Gastrocnemius medialis (tissue), 4 donors: ENCODE measurements at regions not wholly inside any gene's neighbourhood (a gene's known extent, or its start where the extent isn't known, plus 50 kb on each side); places are given as distances from the start of the nearest gene placed in this dataset.

Source experiments
- ATAC-seq, 2 donors: fragments of 150-250 bp; one replicate each; pipeline ENCODE4 v1.9.1; 2016
- DNase-seq, 2 donors: peaks; one replicate each; pipeline ENCODE4 v3.0.0-alpha.2; 2019
- H3K27ac ChIP-seq, 4 donors: fragments of 200-600 bp; sonication (generic); 1 replicate in 1 of 4; 2 replicates in 3 of 4; pipeline ENCODE4 v1.5.1; 2016 to 2018; ENCODE audit warnings: mild to moderate bottlenecking in 2 of 4, moderate library complexity in 1 of 4
- H3K27me3 ChIP-seq, 3 donors: fragments of 200-600 bp; sonication (generic) in 2 of 3; 1 replicate in 1 of 3; 2 replicates in 2 of 3; pipeline versions ENCODE4 v1.5.1 to v1.6.0; 2016 to 2019; ENCODE audit warnings: mild to moderate bottlenecking in 1 of 3, moderate library complexity in 1 of 3
- H3K36me3 ChIP-seq, 2 donors: fragments of 200-600 bp; sonication (generic) in 1 of 2; one replicate each; pipeline ENCODE4 v1.5.1; 2017 to 2018
- H3K4me1 ChIP-seq, 2 donors: fragments of 200-600 bp; sonication (generic) in 1 of 2; one replicate each; pipeline ENCODE4 v1.5.1; 2016 to 2017; ENCODE audit warnings: mild to moderate bottlenecking in 2 of 2
- H3K4me3 ChIP-seq, 4 donors: fragments of 200-600 bp; sonication (generic) in 3 of 4; 1 replicate in 1 of 4; 2 replicates in 3 of 4; pipeline ENCODE4 v1.5.1; 2016 to 2019; ENCODE audit warnings: mild to moderate bottlenecking in 2 of 4
- H3K9me3 ChIP-seq, 3 donors: fragments of 200-600 bp; sonication (generic) in 2 of 3; 1 replicate in 1 of 3; 2 replicates in 2 of 3; pipeline ENCODE4 v1.5.1; 2016 to 2019
- CTCF ChIP-seq, 5 experiments: fragments of 450-650 bp in 3 of 5; fragments of 200-600 bp in 2 of 5; sonication (generic) in 2 of 5; IDR thresholded peaks in 4 of 5; conservative IDR thresholded peaks in 1 of 5; 1 replicate in 4 of 5; 2 replicates in 1 of 5; pipeline ENCODE4 v1.5.1; 2016 to 2019; ENCODE audit warnings: antibody characterized with exemption in 5 of 5, mild to moderate bottlenecking in 3 of 5, moderate library complexity in 3 of 5
- POLR2A ChIP-seq, 2 donors: fragments of 450-650 bp; IDR thresholded peaks; one replicate each; pipeline ENCODE4 v1.6.1; 2017; ENCODE audit warnings: antibody characterized with exemption in 2 of 2, mild to moderate bottlenecking in 2 of 2, moderate library complexity in 2 of 2
- in situ Hi-C, 4 donors: fragments of 200-750 bp; cut with MboI; loops; one replicate each; pipeline versions ENCODE4 v1.15.0 to v1.8.0; 2017; ENCODE audit warnings: low sequenced_read_pairs in 4 of 4
- intact Hi-C: fragments of 100-400 bp; cut with DNase I; formaldehyde crosslinking; loops from one replicate; pipeline ENCODE4 v1.15.1; 2023; ENCODE audit warnings: low total_unique reads

DNA sequence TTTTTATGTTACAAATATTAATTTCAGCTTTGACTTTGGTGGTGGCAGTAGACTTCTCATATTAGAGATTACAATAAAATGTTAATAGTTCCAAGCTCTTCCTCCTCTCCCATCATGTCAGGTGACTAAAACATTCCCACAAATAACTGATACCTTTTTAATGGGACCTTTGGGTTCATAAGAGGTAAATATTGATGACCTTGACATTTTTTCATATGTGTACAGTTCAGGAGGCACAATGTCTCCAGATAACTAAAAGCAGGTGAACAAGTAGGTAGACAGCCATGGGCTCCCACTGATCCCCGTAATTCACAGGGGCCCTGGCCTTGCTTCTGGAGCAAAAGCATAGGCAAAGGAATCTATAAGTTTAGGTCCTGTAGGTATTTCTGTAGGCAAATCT lies 317.7 kb downstream of the SOX4 start:
- no peak overlapping the region for H3K4me3 ChIP-seq
- H3K36me3 ChIP-seq: no peaks in the 10 kb centered on the region
- intact Hi-C loops (no loop called here), in situ Hi-C loops (no loop called here)
- H3K9me3 ChIP-seq: no peaks in the 10 kb centered on the region
- no peaks in the 10 kb centered on the region for H3K27me3 ChIP-seq
- no peak for ATAC-seq
- no peaks in the 10 kb centered on the region for H3K4me1 ChIP-seq
- no peak for TF ChIP-seq CTCF (IDR thresholded peaks at IDR 0.05 in 4 of 5, conservative IDR thresholded peaks at IDR 0.05 in 1 of 5)
- no peak overlapping the region for H3K27ac ChIP-seq
- no peak for DNase-seq

DNA sequence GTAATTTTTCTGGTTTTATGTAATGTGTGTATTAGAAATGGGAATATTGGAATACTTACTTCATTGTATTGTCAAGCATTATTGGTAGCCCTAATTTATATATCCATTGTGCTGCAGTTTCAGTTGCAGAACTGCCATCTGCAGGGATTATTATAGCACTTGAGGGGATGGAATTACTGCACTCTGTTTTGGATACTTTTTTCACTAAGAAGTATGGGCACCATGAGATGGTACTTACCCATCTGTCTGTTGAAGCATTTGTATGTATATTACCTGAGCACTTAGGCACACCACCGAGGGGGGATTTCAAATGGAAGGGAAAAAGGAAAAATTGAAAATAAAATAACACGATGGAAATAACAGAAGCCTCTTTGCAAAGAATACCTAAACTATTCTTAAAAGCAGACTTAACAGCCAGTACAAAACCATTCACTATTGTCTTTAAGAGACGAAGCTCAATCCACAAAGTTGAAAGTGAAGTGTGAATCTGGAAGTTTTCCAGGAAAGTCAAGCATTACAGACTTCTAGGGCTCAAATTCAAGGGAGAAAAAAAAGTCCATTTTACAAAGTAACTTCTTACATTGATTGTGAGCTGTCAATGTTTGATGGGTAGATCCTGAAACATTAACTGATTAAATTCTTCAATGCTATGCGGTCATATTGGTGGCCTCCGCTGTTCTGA lies 318.7 kb downstream of the SOX4 start:
- H3K4me3 ChIP-seq: no peak overlapping the region
- H3K9me3 ChIP-seq: no peaks in the 10 kb centered on the region
- no peak for DNase-seq
- H3K36me3 ChIP-seq: no peaks in the 10 kb centered on the region
- H3K27me3 ChIP-seq: no peaks in the 10 kb centered on the region
- ATAC-seq: no peak
- TF ChIP-seq POLR2A (IDR thresholded peaks at IDR 0.05) (no peak), CTCF (IDR thresholded peaks at IDR 0.05 in 4 of 5, conservative IDR thresholded peaks at IDR 0.05 in 1 of 5) (no peak)
- intact Hi-C loops (no loop called here), in situ Hi-C loops (no loop called here)
- no peak overlapping the region for H3K27ac ChIP-seq
- no peaks in the 10 kb centered on the region for H3K4me1 ChIP-seq

DNA sequence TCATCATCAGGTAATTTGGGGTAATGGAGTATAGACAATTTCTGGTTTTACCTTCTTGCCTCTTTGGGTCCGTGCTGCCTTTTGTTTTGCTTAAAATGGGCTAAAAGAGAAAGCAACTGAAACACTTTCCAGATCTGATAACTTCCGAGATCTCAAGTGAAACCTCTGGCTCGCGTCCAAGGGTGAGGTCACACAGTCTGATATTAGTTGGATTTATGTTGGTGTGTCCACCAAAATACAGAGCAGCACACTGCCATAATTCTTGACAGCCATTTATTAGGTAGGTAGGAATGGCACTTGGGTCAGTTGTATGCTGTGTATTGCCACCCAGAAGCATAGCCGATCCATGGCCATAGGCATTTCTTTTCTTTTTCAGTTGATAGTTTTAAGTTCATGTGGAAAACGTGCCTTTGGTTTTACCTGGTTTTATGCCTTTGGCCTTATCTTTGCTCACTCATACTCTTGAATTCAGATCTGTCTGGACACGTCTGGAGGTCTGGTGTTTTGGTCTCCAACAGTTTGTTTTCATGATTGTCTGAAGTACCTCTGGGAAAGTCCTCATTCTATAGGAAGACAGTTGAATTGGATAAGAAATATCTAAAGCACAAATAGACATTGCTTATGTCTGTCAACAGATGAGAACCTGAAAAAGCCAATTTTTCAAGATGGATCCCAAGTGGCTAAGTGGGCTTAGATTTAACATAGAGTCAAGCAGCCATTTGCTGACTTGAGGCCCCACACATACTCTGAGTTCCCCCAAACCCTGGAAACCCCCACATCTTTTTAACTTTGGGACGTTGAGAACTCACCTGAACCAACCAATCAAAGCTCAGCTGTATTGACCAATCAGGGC lies 320.8 kb downstream of the SOX4 start:
- ATAC-seq (no peak), DNase-seq (peak; percentile 6 to 29)
- H3K4me3 ChIP-seq: peak overlapping the region in 2 of 4 donors; percentile 23
- no peaks in the 10 kb centered on the region for H3K27me3 ChIP-seq
- peak overlapping the region in 3 of 4 donors; percentile 20 to 41 (median 25) for H3K27ac ChIP-seq
- intact Hi-C loops: no loop called here
- TF ChIP-seq CTCF (IDR thresholded peaks at IDR 0.05 in 4 of 5, conservative IDR thresholded peaks at IDR 0.05 in 1 of 5) (no peak), POLR2A (IDR thresholded peaks at IDR 0.05) (no peak)
- in situ Hi-C loops: no loop called here
- no peaks in the 10 kb centered on the region for H3K36me3 ChIP-seq
- H3K9me3 ChIP-seq: no peaks in the 10 kb centered on the region
- H3K4me1 ChIP-seq: no peaks in the 10 kb centered on the region

DNA sequence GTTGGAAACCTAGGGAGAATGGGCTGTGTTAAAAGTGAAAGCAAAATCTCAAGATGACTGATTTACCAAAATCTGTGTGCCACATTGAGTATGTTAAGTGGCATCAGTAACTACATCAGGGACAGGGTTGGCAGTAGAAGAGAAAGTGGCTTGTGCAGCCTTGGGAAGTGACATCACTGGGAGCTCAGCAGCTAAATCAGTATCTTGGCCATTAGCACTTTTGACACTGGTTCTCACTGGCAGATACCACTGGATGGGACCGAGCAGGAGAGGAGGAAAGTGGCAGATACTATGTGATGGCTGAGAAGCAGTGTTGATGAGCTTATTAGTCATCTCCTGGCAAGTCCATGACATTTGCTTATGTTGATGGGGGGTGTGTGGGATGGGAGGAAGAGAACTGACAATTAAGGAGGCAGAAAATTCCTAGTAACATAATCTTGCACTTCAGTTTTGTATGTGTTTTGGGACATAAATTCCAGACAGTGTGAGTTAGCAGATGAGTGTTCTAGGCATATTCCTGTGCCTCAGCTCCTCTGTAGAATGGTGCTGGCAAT lies 322.2 kb downstream of the SOX4 start:
- no peaks in the 10 kb centered on the region for H3K4me1 ChIP-seq
- TF ChIP-seq POLR2A (IDR thresholded peaks at IDR 0.05): no peak
- TF ChIP-seq CTCF (IDR thresholded peaks at IDR 0.05 in 4 of 5, conservative IDR thresholded peaks at IDR 0.05 in 1 of 5): no peak
- no peak overlapping the region for H3K4me3 ChIP-seq
- no peaks in the 10 kb centered on the region for H3K9me3 ChIP-seq
- H3K36me3 ChIP-seq: no peaks in the 10 kb centered on the region
- DNase-seq: no peak
- intact Hi-C loops (no loop called here), in situ Hi-C loops (no loop called here)
- no peak for ATAC-seq
- no peak overlapping the region for H3K27ac ChIP-seq
- no peaks in the 10 kb centered on the region for H3K27me3 ChIP-seq
